IMR-90 (cell line): ENCODE measurements at regions not wholly inside any gene's neighbourhood (a gene's known extent, or its start where the extent isn't known, plus 50 kb on each side); places are given as distances from the start of the nearest gene placed in this dataset.

Experiments
- ATAC-seq: fragments of 200-7000 bp; cut with Tn5 transposase; 2 replicates; pipeline ENCODE4 v1.9.1; 2020; ENCODE audit warnings: low read depth, mild to moderate bottlenecking, moderate library complexity
- BruUV-seq: library from RNA; stranded (reverse); fragments of 400-500 nt; replicated peaks from 2 replicates; lab custom pipeline; 2021; lab: Mats Ljungman, UMichigan
- CTCF ChIA-PET: fragments of 300-600 bp; formaldehyde crosslinking; extraction: SDS; loops from one replicate; lab custom pipeline; 2021; ENCODE audit warnings: antibody characterized with exemption; lab: Yijun Ruan, JAX
- POLR2A ChIA-PET: fragments of 300-600 bp; sonication (Branson Sonifier 250); formaldehyde crosslinking; loops from one replicate; lab custom pipeline; 2022; ENCODE audit warnings: antibody characterized with exemption; ENCODE audit not compliant: unreplicated experiment; lab: Charles Lee
- DNase-seq: peaks from one replicate; pipeline ENCODE4 v3.0.0; 2013
- H2AFZ ChIP-seq: replicated peaks from 2 replicates; pipeline ENCODE3; 2013; ENCODE audit warnings: low read length, mild to moderate bottlenecking; ENCODE audit not compliant: poor library complexity
- H2AK5ac ChIP-seq: 2 replicates; pipeline ENCODE4 v1.6.1; 2013; ENCODE audit warnings: low read depth, low read length, inconsistent platforms
- H2AK9ac ChIP-seq: replicated peaks from 2 replicates; pipeline ENCODE3; 2013; ENCODE audit warnings: mild to moderate bottlenecking, low read depth, low read length, moderate library complexity; ENCODE audit not compliant: poor library complexity
- H2BK120ac ChIP-seq: 2 replicates; pipeline ENCODE4 v1.6.1; 2013; ENCODE audit warnings: low read depth, low read length, inconsistent platforms
- H2BK15ac ChIP-seq: 3 replicates; pipeline ENCODE4 v1.6.1; 2013; ENCODE audit warnings: low read depth, low read length, inconsistent platforms
- H2BK20ac ChIP-seq: 2 replicates; pipeline ENCODE4 v1.6.1; 2013; ENCODE audit warnings: low read depth, mild to moderate bottlenecking, inconsistent platforms, low read length, moderate library complexity
- H2BK5ac ChIP-seq: 2 replicates; pipeline ENCODE4 v1.6.1; 2013; ENCODE audit warnings: mild to moderate bottlenecking, low read depth, low read length, inconsistent platforms; ENCODE audit not compliant: poor library complexity, severe bottlenecking
- H3K14ac ChIP-seq: replicated peaks from 2 replicates; pipeline ENCODE4 v1.6.1; 2013; ENCODE audit warnings: low read depth, low read length, inconsistent platforms
- H3K18ac ChIP-seq: 2 replicates; pipeline ENCODE4 v1.6.1; 2013; ENCODE audit warnings: low read depth, low read length, control low read depth
- H3K23ac ChIP-seq: 2 replicates; pipeline ENCODE4 v1.6.1; 2013; ENCODE audit warnings: low read depth, low read length, inconsistent platforms
- H3K27ac ChIP-seq: 2 replicates; pipeline ENCODE4 v1.5.1; 2013; ENCODE audit warnings: mild to moderate bottlenecking, control low read depth, low read length; ENCODE audit not compliant: insufficient read depth
- H3K27me3 ChIP-seq: 2 replicates; pipeline ENCODE4 v1.6.1; 2013; ENCODE audit warnings: low read length; ENCODE audit not compliant: control insufficient read depth, insufficient read depth
- H3K36me3 ChIP-seq: 2 replicates; pipeline ENCODE4 v1.6.1; 2013; ENCODE audit warnings: low read length, mixed read lengths; ENCODE audit not compliant: control insufficient read depth, insufficient read depth
- H3K4ac ChIP-seq: 2 replicates; pipeline ENCODE4 v1.6.1; 2013; ENCODE audit warnings: low read depth, low read length, inconsistent platforms
- H3K4me1 ChIP-seq: 2 replicates; pipeline ENCODE4 v1.6.1; 2013; ENCODE audit warnings: low read length, mixed read lengths; ENCODE audit not compliant: control insufficient read depth, insufficient read depth
- H3K4me2 ChIP-seq: 2 replicates; pipeline ENCODE4 v1.6.1; 2013; ENCODE audit warnings: low read depth, mild to moderate bottlenecking, control low read depth, low read length, moderate library complexity
- H3K4me3 ChIP-seq: 2 replicates; pipeline ENCODE4 v1.5.1; 2013; ENCODE audit warnings: low read depth, mild to moderate bottlenecking, control low read depth, low read length, moderate library complexity; ENCODE audit not compliant: insufficient read depth
- H3K56ac ChIP-seq: 2 replicates; pipeline ENCODE4 v1.6.1; 2013; ENCODE audit warnings: low read length, inconsistent platforms; ENCODE audit not compliant: insufficient read depth; ENCODE audit errors: extremely low read depth
- H3K79me1 ChIP-seq, 2 experiments: 2 replicates each; pipeline ENCODE4 v1.6.1; 2013; ENCODE audit warnings: low read length in 2 of 2, inconsistent platforms in 1 of 2, low read depth in 1 of 2
- H3K9ac ChIP-seq: 2 replicates; pipeline ENCODE4 v1.6.1; 2013; ENCODE audit warnings: low read depth, low read length, control low read depth
- H3K9me1 ChIP-seq: 2 replicates; pipeline ENCODE4 v1.6.1; 2013; ENCODE audit warnings: low read length, inconsistent platforms; ENCODE audit not compliant: insufficient read depth
- H3K9me3 ChIP-seq: 2 replicates; pipeline ENCODE4 v1.6.1; 2013; ENCODE audit warnings: low read length; ENCODE audit not compliant: control insufficient read depth, insufficient read depth
- H4K20me1 ChIP-seq: 2 replicates; pipeline ENCODE4 v1.6.1; 2013; ENCODE audit warnings: low read length, inconsistent platforms; ENCODE audit not compliant: insufficient read depth
- H4K5ac ChIP-seq: 2 replicates; pipeline ENCODE4 v1.6.1; 2013; ENCODE audit warnings: mild to moderate bottlenecking, low read depth, low read length, control low read depth
- H4K8ac ChIP-seq, 2 experiments: 2 replicates each; pipeline ENCODE4 v1.6.1; 2013; ENCODE audit warnings: low read depth in 2 of 2, low read length in 2 of 2, control low read depth in 1 of 2, inconsistent platforms in 1 of 2
- H4K91ac ChIP-seq: 2 replicates; pipeline ENCODE4 v1.6.1; 2013; ENCODE audit warnings: low read depth, low read length, inconsistent platforms; ENCODE audit not compliant: insufficient read depth
- BHLHE40 ChIP-seq: fragments of 150-350 bp; IDR thresholded peaks from 2 replicates; pipeline ENCODE4 v1.6.1; 2016; ENCODE audit warnings: mild to moderate bottlenecking, low read depth, low read length
- CEBPB ChIP-seq: IDR thresholded peaks from 2 replicates; pipeline ENCODE4 v1.6.1; 2012; ENCODE audit warnings: low read depth, low read length, improper control_type of control experiment
- CHD1 ChIP-seq: IDR thresholded peaks from 2 replicates; pipeline ENCODE4 v1.6.1; 2012; ENCODE audit warnings: low read depth, low read length, improper control_type of control experiment
- MAZ ChIP-seq: IDR thresholded peaks from 2 replicates; pipeline ENCODE4 v1.6.1; 2012; ENCODE audit warnings: low read depth, mild to moderate bottlenecking, low read length, improper control_type of control experiment, moderate library complexity, borderline replicate concordance
- MXI1 ChIP-seq: IDR thresholded peaks from 2 replicates; pipeline ENCODE4 v1.6.1; 2012; ENCODE audit warnings: low read depth, mild to moderate bottlenecking, low read length, moderate library complexity, borderline replicate concordance
- NFE2L2 ChIP-seq: fragments of 150-350 bp; IDR thresholded peaks from 2 replicates; pipeline ENCODE4 v1.6.1; 2016; ENCODE audit warnings: low read depth, mild to moderate bottlenecking, low read length
- POLR2A ChIP-seq: IDR thresholded peaks from 2 replicates; pipeline ENCODE4 v1.6.1; 2012; ENCODE audit warnings: mild to moderate bottlenecking, low read depth, low read length
- RAD21 ChIP-seq: IDR thresholded peaks from 2 replicates; pipeline ENCODE4 v1.6.1; 2012; ENCODE audit warnings: low read length, improper control_type of control experiment
- RCOR1 ChIP-seq: IDR thresholded peaks from 2 replicates; pipeline ENCODE4 v1.6.1; 2012; ENCODE audit warnings: mild to moderate bottlenecking, low read length, improper control_type of control experiment; ENCODE audit not compliant: insufficient replicate concordance
- RFX5 ChIP-seq: IDR thresholded peaks from 2 replicates; pipeline ENCODE4 v1.8.0; 2012; ENCODE audit warnings: low read depth, mild to moderate bottlenecking, low read length, moderate library complexity
- SMC3 ChIP-seq: fragments of 150-350 bp; IDR thresholded peaks from 2 replicates; pipeline ENCODE4 v1.6.1; 2016; ENCODE audit warnings: low read depth, mild to moderate bottlenecking, antibody characterized with exemption, low read length, moderate library complexity
- WGBS, 2 experiments: methylation state at CpG; one replicate each; pipeline versions ENCODE4 v1.1.5 to v1.1.7; 2013; ENCODE audit warnings: missing lambda C conversion rate in 2 of 2; ENCODE audit not compliant: insufficient read length in 1 of 2; ENCODE audit errors: extremely low coverage in 2 of 2; 5-methylcytosine and 5-hydroxymethylcytosine counted together
- dilution Hi-C: fragments of 300-500 bp; cut with HindIII; formaldehyde crosslinking; loops from one replicate; pipeline ENCODE4 v1.14.3; 2018; ENCODE audit warnings: low sequenced_read_pairs; ENCODE audit not compliant: unreplicated experiment
- in situ Hi-C: fragments of 300-500 bp; cut with MboI; formaldehyde crosslinking; loops from 3 replicates; pipeline ENCODE4 v1.14.3; 2019; ENCODE audit warnings: low sequenced_read_pairs, inconsistent platforms, mixed read lengths
- intact Hi-C: fragments of 100-400 bp; cut with micrococcal nuclease; formaldehyde crosslinking; loops from 2 replicates; pipeline ENCODE4 v1.10.0; 2022
- TF ChIP-seq, protein P1 (sequence below): fragments of 150-350 bp; IDR thresholded peaks from 2 replicates; pipeline ENCODE4 v1.6.1; 2016; ENCODE audit warnings: low read depth, mild to moderate bottlenecking, low read length, moderate library complexity, borderline replicate concordance
- TF ChIP-seq, protein P2 (sequence below): conservative IDR thresholded peaks from 2 replicates; pipeline ENCODE4 v1.5.1; 2012; ENCODE audit warnings: mild to moderate bottlenecking, low read depth, low read length, improper control_type of control experiment
- TF ChIP-seq, protein P3 (sequence below): fragments of 150-350 bp; IDR thresholded peaks from 2 replicates; pipeline ENCODE4 v1.6.1; 2017; ENCODE audit warnings: mild to moderate bottlenecking, antibody characterized with exemption, low read length, low read depth

DNA sequence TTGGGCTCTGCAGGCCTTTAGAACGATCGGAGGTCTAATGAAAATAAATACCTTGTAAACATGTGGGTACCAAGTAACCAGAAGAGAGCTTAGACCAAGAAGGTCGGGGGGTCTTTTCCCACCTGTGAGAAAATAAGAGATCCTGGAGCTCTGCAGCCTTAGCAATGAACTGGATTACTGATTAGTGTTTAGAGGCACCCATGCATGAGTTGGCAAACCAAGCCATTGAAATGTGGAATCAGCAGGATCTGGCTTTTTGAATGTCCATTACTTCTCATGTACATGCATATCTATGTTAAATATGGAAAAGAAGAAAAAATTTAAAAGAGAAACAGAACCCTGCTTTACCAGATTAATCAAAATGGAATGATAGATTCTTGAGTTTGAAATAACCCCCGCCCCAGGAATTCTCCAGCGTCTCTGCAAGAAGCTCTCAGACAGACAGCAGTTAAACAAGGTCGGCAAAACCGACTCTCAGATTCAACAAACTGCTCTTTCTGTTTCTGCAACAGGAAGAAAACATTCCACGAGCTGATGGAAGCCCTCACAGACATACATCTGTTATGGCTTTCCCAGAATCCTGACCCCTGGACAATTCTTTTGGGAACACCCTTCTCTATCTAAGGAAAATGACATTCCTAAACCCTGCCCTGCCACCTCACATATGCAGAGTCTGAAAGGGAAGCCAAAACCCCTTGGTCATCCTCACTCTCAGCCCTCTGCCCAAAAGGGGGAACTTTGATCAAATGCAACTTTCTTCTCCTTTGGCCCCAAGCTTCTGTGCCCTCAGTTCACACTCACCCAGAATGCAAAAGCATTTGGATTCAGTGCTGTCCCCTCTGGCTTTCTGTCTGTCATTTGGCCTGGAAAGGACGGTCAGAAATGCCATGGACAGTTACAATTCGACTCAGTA, 78.7 kb upstream of the EN2 start:
- Histone ChIP-seq H3K9me3 (peaks cover 4% of the 10 kb centered on the region; the same call in 1 of the 2 replicates), H2BK120ac (no peak overlapping the region), H3K4me3 (no peak overlapping the region), H3K23ac (no peak overlapping the region), H4K91ac (no peak overlapping the region), H2AFZ (no peak overlapping the region), H2AK9ac (no peak overlapping the region), H3K9me1 (no peaks in the 10 kb centered on the region), H3K18ac (no peak overlapping the region), H4K5ac (no peak overlapping the region), H3K36me3 (no peaks in the 10 kb centered on the region), H3K79me1 (no peaks in the 10 kb centered on the region), H2BK5ac (no peak overlapping the region), H2AK5ac (no peak overlapping the region), H3K4ac (no peak overlapping the region), H4K8ac (no peak overlapping the region), H3K56ac (no peak overlapping the region), H3K14ac (no peak overlapping the region), H3K9ac (no peak overlapping the region), H2BK15ac (no peak overlapping the region), H3K4me2 (no peak overlapping the region), H3K27ac (no peak overlapping the region), H3K4me1 (no peaks in the 10 kb centered on the region; the same call in 1 of the 2 replicates), H4K20me1 (no peaks in the 10 kb centered on the region), H3K27me3 (peaks cover 87% of the 10 kb centered on the region), H2BK20ac (no peak overlapping the region)
- 0% methylated on average over 1 of the region's 10 CpGs; no CpG with 5 or more reads in 1 of the 2 experiments for WGBS, 2 experiments
- ChIA-PET POLR2A (no interaction called here), CTCF (interaction anchor here (1.0 kb wide), 1 partner anchor 395 kb away, joined by 3 read pairs; no protein-coding TSS in a partner anchor)
- DNase-seq, result no peak
- dilution Hi-C loops, result no loop called here
- BruUV-seq, result no TSS peak
- intact Hi-C loops, result loop anchor here (10.0 kb wide), 2 partner anchors 76 to 374 kb away; partner anchors contain the start of genes EN2 and PAXIP1
- ATAC-seq, result no peak
- in situ Hi-C loops, result loop anchor here (25.0 kb wide), 1 partner anchor 383 kb away; no protein-coding TSS in a partner anchor
- TF ChIP-seq, protein P1, sequence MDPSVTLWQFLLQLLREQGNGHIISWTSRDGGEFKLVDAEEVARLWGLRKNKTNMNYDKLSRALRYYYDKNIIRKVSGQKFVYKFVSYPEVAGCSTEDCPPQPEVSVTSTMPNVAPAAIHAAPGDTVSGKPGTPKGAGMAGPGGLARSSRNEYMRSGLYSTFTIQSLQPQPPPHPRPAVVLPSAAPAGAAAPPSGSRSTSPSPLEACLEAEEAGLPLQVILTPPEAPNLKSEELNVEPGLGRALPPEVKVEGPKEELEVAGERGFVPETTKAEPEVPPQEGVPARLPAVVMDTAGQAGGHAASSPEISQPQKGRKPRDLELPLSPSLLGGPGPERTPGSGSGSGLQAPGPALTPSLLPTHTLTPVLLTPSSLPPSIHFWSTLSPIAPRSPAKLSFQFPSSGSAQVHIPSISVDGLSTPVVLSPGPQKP, result no peak
- TF ChIP-seq CEBPB, result no peak
- TF ChIP-seq, protein P2, sequence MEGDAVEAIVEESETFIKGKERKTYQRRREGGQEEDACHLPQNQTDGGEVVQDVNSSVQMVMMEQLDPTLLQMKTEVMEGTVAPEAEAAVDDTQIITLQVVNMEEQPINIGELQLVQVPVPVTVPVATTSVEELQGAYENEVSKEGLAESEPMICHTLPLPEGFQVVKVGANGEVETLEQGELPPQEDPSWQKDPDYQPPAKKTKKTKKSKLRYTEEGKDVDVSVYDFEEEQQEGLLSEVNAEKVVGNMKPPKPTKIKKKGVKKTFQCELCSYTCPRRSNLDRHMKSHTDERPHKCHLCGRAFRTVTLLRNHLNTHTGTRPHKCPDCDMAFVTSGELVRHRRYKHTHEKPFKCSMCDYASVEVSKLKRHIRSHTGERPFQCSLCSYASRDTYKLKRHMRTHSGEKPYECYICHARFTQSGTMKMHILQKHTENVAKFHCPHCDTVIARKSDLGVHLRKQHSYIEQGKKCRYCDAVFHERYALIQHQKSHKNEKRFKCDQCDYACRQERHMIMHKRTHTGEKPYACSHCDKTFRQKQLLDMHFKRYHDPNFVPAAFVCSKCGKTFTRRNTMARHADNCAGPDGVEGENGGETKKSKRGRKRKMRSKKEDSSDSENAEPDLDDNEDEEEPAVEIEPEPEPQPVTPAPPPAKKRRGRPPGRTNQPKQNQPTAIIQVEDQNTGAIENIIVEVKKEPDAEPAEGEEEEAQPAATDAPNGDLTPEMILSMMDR, result no peak
- TF ChIP-seq BHLHE40, result no peak
- no peak for TF ChIP-seq NFE2L2
- TF ChIP-seq, protein P3, sequence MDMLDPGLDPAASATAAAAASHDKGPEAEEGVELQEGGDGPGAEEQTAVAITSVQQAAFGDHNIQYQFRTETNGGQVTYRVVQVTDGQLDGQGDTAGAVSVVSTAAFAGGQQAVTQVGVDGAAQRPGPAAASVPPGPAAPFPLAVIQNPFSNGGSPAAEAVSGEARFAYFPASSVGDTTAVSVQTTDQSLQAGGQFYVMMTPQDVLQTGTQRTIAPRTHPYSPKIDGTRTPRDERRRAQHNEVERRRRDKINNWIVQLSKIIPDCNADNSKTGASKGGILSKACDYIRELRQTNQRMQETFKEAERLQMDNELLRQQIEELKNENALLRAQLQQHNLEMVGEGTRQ, result no peak
- no peak for TF ChIP-seq RAD21
- TF ChIP-seq RCOR1, result no peak
- TF ChIP-seq MXI1, result no peak
- no peak for TF ChIP-seq RFX5
- no peak for TF ChIP-seq MAZ
- no peak for TF ChIP-seq CHD1
- no peak for TF ChIP-seq POLR2A
- TF ChIP-seq SMC3, result no peak
